IMR-90 (cell line): ENCODE measurements at regions not wholly inside any gene's neighbourhood (a gene's known extent, or its start where the extent isn't known, plus 50 kb on each side); places are given as distances from the start of the nearest gene placed in this dataset.

ENCODE experiments used
- ATAC-seq: fragments of 200-7000 bp; cut with Tn5 transposase; 2 replicates; pipeline ENCODE4 v1.9.1; 2020; ENCODE audit warnings: low read depth, mild to moderate bottlenecking, moderate library complexity
- BruUV-seq: library from RNA; stranded (reverse); fragments of 400-500 nt; replicated peaks from 2 replicates; lab custom pipeline; 2021; lab: Mats Ljungman, UMichigan
- CTCF ChIA-PET: fragments of 300-600 bp; formaldehyde crosslinking; extraction: SDS; loops from one replicate; lab custom pipeline; 2021; ENCODE audit warnings: antibody characterized with exemption; lab: Yijun Ruan, JAX
- POLR2A ChIA-PET: fragments of 300-600 bp; sonication (Branson Sonifier 250); formaldehyde crosslinking; loops from one replicate; lab custom pipeline; 2022; ENCODE audit warnings: antibody characterized with exemption; ENCODE audit not compliant: unreplicated experiment; lab: Charles Lee
- DNase-seq: peaks from one replicate; pipeline ENCODE4 v3.0.0; 2013
- H2AFZ ChIP-seq: replicated peaks from 2 replicates; pipeline ENCODE3; 2013; ENCODE audit warnings: low read length, mild to moderate bottlenecking; ENCODE audit not compliant: poor library complexity
- H2AK5ac ChIP-seq: 2 replicates; pipeline ENCODE4 v1.6.1; 2013; ENCODE audit warnings: low read depth, low read length, inconsistent platforms
- H2AK9ac ChIP-seq: replicated peaks from 2 replicates; pipeline ENCODE3; 2013; ENCODE audit warnings: mild to moderate bottlenecking, low read depth, low read length, moderate library complexity; ENCODE audit not compliant: poor library complexity
- H2BK120ac ChIP-seq: 2 replicates; pipeline ENCODE4 v1.6.1; 2013; ENCODE audit warnings: low read depth, low read length, inconsistent platforms
- H2BK15ac ChIP-seq: 3 replicates; pipeline ENCODE4 v1.6.1; 2013; ENCODE audit warnings: low read depth, low read length, inconsistent platforms
- H2BK20ac ChIP-seq: 2 replicates; pipeline ENCODE4 v1.6.1; 2013; ENCODE audit warnings: low read depth, mild to moderate bottlenecking, inconsistent platforms, low read length, moderate library complexity
- H2BK5ac ChIP-seq: 2 replicates; pipeline ENCODE4 v1.6.1; 2013; ENCODE audit warnings: mild to moderate bottlenecking, low read depth, low read length, inconsistent platforms; ENCODE audit not compliant: poor library complexity, severe bottlenecking
- H3K14ac ChIP-seq: replicated peaks from 2 replicates; pipeline ENCODE4 v1.6.1; 2013; ENCODE audit warnings: low read depth, low read length, inconsistent platforms
- H3K18ac ChIP-seq: 2 replicates; pipeline ENCODE4 v1.6.1; 2013; ENCODE audit warnings: low read depth, low read length, control low read depth
- H3K23ac ChIP-seq: 2 replicates; pipeline ENCODE4 v1.6.1; 2013; ENCODE audit warnings: low read depth, low read length, inconsistent platforms
- H3K27ac ChIP-seq: 2 replicates; pipeline ENCODE4 v1.5.1; 2013; ENCODE audit warnings: mild to moderate bottlenecking, control low read depth, low read length; ENCODE audit not compliant: insufficient read depth
- H3K27me3 ChIP-seq: 2 replicates; pipeline ENCODE4 v1.6.1; 2013; ENCODE audit warnings: low read length; ENCODE audit not compliant: control insufficient read depth, insufficient read depth
- H3K36me3 ChIP-seq: 2 replicates; pipeline ENCODE4 v1.6.1; 2013; ENCODE audit warnings: low read length, mixed read lengths; ENCODE audit not compliant: control insufficient read depth, insufficient read depth
- H3K4ac ChIP-seq: 2 replicates; pipeline ENCODE4 v1.6.1; 2013; ENCODE audit warnings: low read depth, low read length, inconsistent platforms
- H3K4me1 ChIP-seq: 2 replicates; pipeline ENCODE4 v1.6.1; 2013; ENCODE audit warnings: low read length, mixed read lengths; ENCODE audit not compliant: control insufficient read depth, insufficient read depth
- H3K4me2 ChIP-seq: 2 replicates; pipeline ENCODE4 v1.6.1; 2013; ENCODE audit warnings: low read depth, mild to moderate bottlenecking, control low read depth, low read length, moderate library complexity
- H3K4me3 ChIP-seq: 2 replicates; pipeline ENCODE4 v1.5.1; 2013; ENCODE audit warnings: low read depth, mild to moderate bottlenecking, control low read depth, low read length, moderate library complexity; ENCODE audit not compliant: insufficient read depth
- H3K56ac ChIP-seq: 2 replicates; pipeline ENCODE4 v1.6.1; 2013; ENCODE audit warnings: low read length, inconsistent platforms; ENCODE audit not compliant: insufficient read depth; ENCODE audit errors: extremely low read depth
- H3K79me1 ChIP-seq, 2 experiments: 2 replicates each; pipeline ENCODE4 v1.6.1; 2013; ENCODE audit warnings: low read length in 2 of 2, inconsistent platforms in 1 of 2, low read depth in 1 of 2
- H3K9ac ChIP-seq: 2 replicates; pipeline ENCODE4 v1.6.1; 2013; ENCODE audit warnings: low read depth, low read length, control low read depth
- H3K9me1 ChIP-seq: 2 replicates; pipeline ENCODE4 v1.6.1; 2013; ENCODE audit warnings: low read length, inconsistent platforms; ENCODE audit not compliant: insufficient read depth
- H3K9me3 ChIP-seq: 2 replicates; pipeline ENCODE4 v1.6.1; 2013; ENCODE audit warnings: low read length; ENCODE audit not compliant: control insufficient read depth, insufficient read depth
- H4K20me1 ChIP-seq: 2 replicates; pipeline ENCODE4 v1.6.1; 2013; ENCODE audit warnings: low read length, inconsistent platforms; ENCODE audit not compliant: insufficient read depth
- H4K5ac ChIP-seq: 2 replicates; pipeline ENCODE4 v1.6.1; 2013; ENCODE audit warnings: mild to moderate bottlenecking, low read depth, low read length, control low read depth
- H4K8ac ChIP-seq, 2 experiments: 2 replicates each; pipeline ENCODE4 v1.6.1; 2013; ENCODE audit warnings: low read depth in 2 of 2, low read length in 2 of 2, control low read depth in 1 of 2, inconsistent platforms in 1 of 2
- H4K91ac ChIP-seq: 2 replicates; pipeline ENCODE4 v1.6.1; 2013; ENCODE audit warnings: low read depth, low read length, inconsistent platforms; ENCODE audit not compliant: insufficient read depth
- BHLHE40 ChIP-seq: fragments of 150-350 bp; IDR thresholded peaks from 2 replicates; pipeline ENCODE4 v1.6.1; 2016; ENCODE audit warnings: mild to moderate bottlenecking, low read depth, low read length
- FOS ChIP-seq: fragments of 150-350 bp; IDR thresholded peaks from 2 replicates; pipeline ENCODE4 v1.6.1; 2016; ENCODE audit warnings: low read depth, low read length
- RAD21 ChIP-seq: IDR thresholded peaks from 2 replicates; pipeline ENCODE4 v1.6.1; 2012; ENCODE audit warnings: low read length, improper control_type of control experiment
- RCOR1 ChIP-seq: IDR thresholded peaks from 2 replicates; pipeline ENCODE4 v1.6.1; 2012; ENCODE audit warnings: mild to moderate bottlenecking, low read length, improper control_type of control experiment; ENCODE audit not compliant: insufficient replicate concordance
- WGBS, 2 experiments: methylation state at CpG; one replicate each; pipeline versions ENCODE4 v1.1.5 to v1.1.7; 2013; ENCODE audit warnings: missing lambda C conversion rate in 2 of 2; ENCODE audit not compliant: insufficient read length in 1 of 2; ENCODE audit errors: extremely low coverage in 2 of 2; 5-methylcytosine and 5-hydroxymethylcytosine counted together
- dilution Hi-C: fragments of 300-500 bp; cut with HindIII; formaldehyde crosslinking; loops from one replicate; pipeline ENCODE4 v1.14.3; 2018; ENCODE audit warnings: low sequenced_read_pairs; ENCODE audit not compliant: unreplicated experiment
- in situ Hi-C: fragments of 300-500 bp; cut with MboI; formaldehyde crosslinking; loops from 3 replicates; pipeline ENCODE4 v1.14.3; 2019; ENCODE audit warnings: low sequenced_read_pairs, inconsistent platforms, mixed read lengths
- intact Hi-C: fragments of 100-400 bp; cut with micrococcal nuclease; formaldehyde crosslinking; loops from 2 replicates; pipeline ENCODE4 v1.10.0; 2022

DNA sequence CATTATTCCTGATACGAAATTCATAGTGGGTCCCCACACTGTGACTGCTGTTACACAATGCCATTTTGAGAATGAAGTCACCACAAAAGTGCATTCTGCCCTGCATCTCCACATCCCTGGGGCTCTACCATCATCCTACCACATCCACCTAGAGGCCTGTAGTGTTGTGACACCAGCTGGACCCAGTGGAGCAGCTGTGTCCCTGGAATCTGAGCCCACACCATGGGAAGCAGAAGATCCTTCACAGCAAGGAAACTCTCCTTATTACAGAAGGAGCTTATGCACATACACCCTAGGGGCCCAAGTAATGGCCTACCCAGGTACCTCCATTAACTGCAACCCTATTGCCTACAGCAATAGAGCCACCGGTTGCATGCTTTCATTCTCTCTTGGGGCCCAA, 566.6 kb upstream of the EPHA7 start:
- H3K4ac ChIP-seq = no peak overlapping the region
- H3K18ac ChIP-seq = no peak overlapping the region
- no peak overlapping the region for H2AK9ac ChIP-seq
- no peaks in the 10 kb centered on the region for H3K4me1 ChIP-seq
- DNase-seq = no peak
- TF ChIP-seq RAD21 (no peak), RCOR1 (no peak), FOS (no peak), BHLHE40 (no peak)
- in situ Hi-C loops (no loop called here), intact Hi-C loops (no loop called here), dilution Hi-C loops (no loop called here)
- no peak overlapping the region for H3K9ac ChIP-seq
- no peak overlapping the region for H2BK120ac ChIP-seq
- H3K4me2 ChIP-seq = no peak overlapping the region
- H3K27ac ChIP-seq = no peak overlapping the region
- no peaks in the 10 kb centered on the region for H3K79me1 ChIP-seq
- no peak overlapping the region for H2BK20ac ChIP-seq
- H4K8ac ChIP-seq = no peak overlapping the region
- no peak overlapping the region for H2AK5ac ChIP-seq
- no peak overlapping the region for H3K14ac ChIP-seq
- no peaks in the 10 kb centered on the region for H3K27me3 ChIP-seq
- no peak overlapping the region for H4K91ac ChIP-seq
- no peaks in the 10 kb centered on the region for H3K9me1 ChIP-seq
- no peaks in the 10 kb centered on the region for H3K36me3 ChIP-seq
- no peaks in the 10 kb centered on the region for H4K20me1 ChIP-seq
- no peak overlapping the region for H2BK5ac ChIP-seq
- no peak overlapping the region for H2AFZ ChIP-seq
- WGBS, 2 experiments = 37% methylated on average over 2 of the region's 2 CpGs; no CpG with 5 or more reads in 1 of the 2 experiments
- H3K23ac ChIP-seq = no peak overlapping the region
- no peaks in the 10 kb centered on the region for H3K9me3 ChIP-seq
- ChIA-PET CTCF (no interaction called here), POLR2A (no interaction called here)
- ATAC-seq = no peak
- no peak overlapping the region for H4K5ac ChIP-seq
- BruUV-seq = no TSS peak
- H3K4me3 ChIP-seq = no peak overlapping the region
- H3K56ac ChIP-seq = no peak overlapping the region
- H2BK15ac ChIP-seq = no peak overlapping the region
